ENCODE measurements at regions not wholly inside any gene's neighbourhood (a gene's known extent, or its start where the extent isn't known, plus 50 kb on each side); places are given as distances from the start of the nearest gene placed in this dataset.

GRCh38 chr12:92568691-92569090 is 134.1 kb upstream of the PLEKHG7 start:
- no peak for TF ChIP-seq POLR2A (IDR thresholded peaks at IDR 0.05; ENCODE audit: low read depth, low read length)
- TF ChIP-seq POLR2AphosphoS5 (IDR thresholded peaks at IDR 0.05; ENCODE audit: low read depth, low read length), result no peak
